ENCODE measurements at regions not wholly inside any gene's neighbourhood (a gene's known extent, or its start where the extent isn't known, plus 50 kb on each side); places are given as distances from the start of the nearest gene placed in this dataset.
"Not testable (repeated sequence)": the region's sequence is repeated elsewhere in the genome, so short reads cannot be mapped to it uniquely, and the experiment has no call there.

GRCh38 chr5:34128890-34129289 is 85.9 kb upstream of the C1QTNF3 start:
- not testable (repeated sequence) for TF ChIP-seq CTCF, POLR2A (IDR thresholded peaks at IDR 0.05)
